Cardiac fibroblast (primary cell): ENCODE measurements at regions not wholly inside any gene's neighbourhood (a gene's known extent, or its start where the extent isn't known, plus 50 kb on each side); places are given as distances from the start of the nearest gene placed in this dataset.

ENCODE experiments used
- DNase-seq, 2 donors: peaks; one replicate each; pipeline versions ENCODE4 v3.0.0 to v3.0.0-alpha.2; 2010; ENCODE audit warnings: low read depth in 2 of 2
- H3K4me3 ChIP-seq, 2 donors: replicated peaks in 1 of 2; 1 replicate in 1 of 2; 2 replicates in 1 of 2; pipeline ENCODE4 v1.5.1; 2011; ENCODE audit warnings: low read depth in 2 of 2, low read length in 2 of 2, mild to moderate bottlenecking in 2 of 2, moderate library complexity in 1 of 2
- TF ChIP-seq, protein P1 (sequence below): IDR thresholded peaks from one replicate; pipeline ENCODE4 v1.5.1; 2011; ENCODE audit warnings: low read depth, mild to moderate bottlenecking, low read length, inconsistent platforms

DNA sequence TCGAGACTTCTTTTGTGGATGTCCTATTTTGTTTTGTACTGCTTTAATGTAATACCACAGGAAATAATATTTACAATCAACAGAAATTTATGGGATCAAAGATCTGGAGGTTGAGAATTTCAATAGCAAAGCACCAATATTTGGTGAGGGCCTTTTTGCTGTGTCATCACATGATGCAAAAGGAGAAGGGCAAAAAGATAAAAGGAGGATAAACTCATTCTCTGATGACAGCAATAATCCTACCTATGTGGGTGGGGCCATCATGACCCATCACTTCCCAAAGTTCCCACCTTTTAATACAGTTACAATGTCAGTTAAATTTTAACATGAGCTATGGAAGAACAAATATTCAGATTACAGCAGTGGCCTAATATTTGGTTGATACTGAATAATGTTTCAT lies 832.9 kb downstream of the OTOL1 start:
- no peak for DNase-seq
- TF ChIP-seq, protein P1, sequence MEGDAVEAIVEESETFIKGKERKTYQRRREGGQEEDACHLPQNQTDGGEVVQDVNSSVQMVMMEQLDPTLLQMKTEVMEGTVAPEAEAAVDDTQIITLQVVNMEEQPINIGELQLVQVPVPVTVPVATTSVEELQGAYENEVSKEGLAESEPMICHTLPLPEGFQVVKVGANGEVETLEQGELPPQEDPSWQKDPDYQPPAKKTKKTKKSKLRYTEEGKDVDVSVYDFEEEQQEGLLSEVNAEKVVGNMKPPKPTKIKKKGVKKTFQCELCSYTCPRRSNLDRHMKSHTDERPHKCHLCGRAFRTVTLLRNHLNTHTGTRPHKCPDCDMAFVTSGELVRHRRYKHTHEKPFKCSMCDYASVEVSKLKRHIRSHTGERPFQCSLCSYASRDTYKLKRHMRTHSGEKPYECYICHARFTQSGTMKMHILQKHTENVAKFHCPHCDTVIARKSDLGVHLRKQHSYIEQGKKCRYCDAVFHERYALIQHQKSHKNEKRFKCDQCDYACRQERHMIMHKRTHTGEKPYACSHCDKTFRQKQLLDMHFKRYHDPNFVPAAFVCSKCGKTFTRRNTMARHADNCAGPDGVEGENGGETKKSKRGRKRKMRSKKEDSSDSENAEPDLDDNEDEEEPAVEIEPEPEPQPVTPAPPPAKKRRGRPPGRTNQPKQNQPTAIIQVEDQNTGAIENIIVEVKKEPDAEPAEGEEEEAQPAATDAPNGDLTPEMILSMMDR, result no peak
- no peak overlapping the region for H3K4me3 ChIP-seq

DNA sequence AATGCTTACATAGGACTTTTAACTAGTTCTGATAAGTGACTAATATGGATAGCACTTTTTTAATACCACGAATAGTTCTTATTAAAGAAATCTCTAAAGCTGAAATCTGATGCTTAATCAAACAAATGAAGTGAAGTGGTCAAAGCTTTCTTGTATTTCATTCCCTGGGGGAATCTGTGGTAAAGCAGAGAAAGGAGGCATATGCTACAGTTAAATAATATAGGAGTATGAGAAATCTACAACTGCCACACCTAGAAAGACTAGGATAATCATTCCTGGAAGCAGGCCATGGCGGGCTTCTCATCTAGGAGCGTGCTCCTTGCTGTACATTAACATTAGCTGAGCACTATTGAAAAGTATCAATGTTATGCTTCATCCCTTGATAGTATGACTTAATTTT lies 835.7 kb downstream of the OTOL1 start:
- DNase-seq, result peak in 1 of 2 donors; percentile 4
- TF ChIP-seq, protein P1, result no peak
- no peak overlapping the region for H3K4me3 ChIP-seq

DNA sequence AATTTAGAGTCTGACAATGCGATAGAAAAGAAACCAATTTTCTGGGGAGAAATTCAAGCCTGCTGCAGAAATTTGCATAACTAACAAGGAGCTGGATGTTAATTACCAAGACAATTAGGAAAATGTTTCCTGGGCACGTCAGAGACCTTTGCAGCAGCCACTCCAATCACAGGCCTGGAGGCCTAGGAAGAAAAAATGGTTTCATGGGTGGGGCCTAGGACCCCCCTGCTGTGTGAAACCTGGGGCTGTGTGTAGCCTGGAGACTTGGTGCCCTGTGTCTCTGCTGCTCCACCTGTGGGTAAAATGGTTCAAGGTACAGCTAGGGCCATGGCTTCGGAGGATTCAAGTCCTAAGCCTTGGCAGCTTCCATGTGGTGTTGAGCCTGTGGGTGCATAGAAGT lies 837.9 kb downstream of the OTOL1 start:
- H3K4me3 ChIP-seq, result no peak overlapping the region
- TF ChIP-seq, protein P1, result no peak
- no peak for DNase-seq

DNA sequence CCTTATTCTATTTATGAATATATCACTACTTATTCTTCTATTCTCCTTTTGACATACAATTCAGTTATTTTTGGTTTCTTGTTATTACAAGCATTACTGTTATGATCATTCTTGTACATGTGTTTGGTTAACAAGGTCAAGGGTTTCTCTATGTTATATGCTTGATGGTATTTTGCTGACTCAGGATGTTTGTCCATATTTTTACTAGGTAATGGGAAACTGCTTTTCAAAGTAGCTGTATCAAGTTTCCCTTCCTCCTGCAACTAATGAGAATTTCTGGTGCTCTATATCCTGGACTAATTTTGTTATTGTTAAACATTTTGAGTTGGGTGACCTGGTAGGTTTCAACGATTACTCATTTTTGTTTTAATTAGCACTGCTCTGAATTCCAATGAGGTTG lies 841.0 kb downstream of the OTOL1 start:
- DNase-seq, result peak in 1 of 2 donors; percentile 12
- TF ChIP-seq, protein P1, result no peak
- no peak overlapping the region for H3K4me3 ChIP-seq

DNA sequence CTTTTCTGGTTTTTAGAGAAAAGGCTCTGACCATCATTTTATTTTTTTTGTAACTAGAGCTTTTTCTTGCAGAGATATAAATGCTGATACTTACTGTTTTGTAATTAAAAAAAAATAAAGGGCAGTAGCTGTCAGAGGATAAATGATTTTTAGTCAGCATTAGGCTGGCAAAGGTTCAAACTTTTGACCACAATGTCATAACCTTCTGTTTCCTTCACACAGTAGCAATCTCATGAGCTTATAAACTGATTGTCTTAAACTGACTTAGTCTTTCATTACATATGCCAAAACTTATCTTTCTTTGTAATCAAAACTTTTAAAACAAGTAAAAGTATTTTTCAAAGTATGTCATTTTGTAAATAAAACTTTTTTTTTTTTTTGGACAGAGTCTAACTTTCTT lies 841.9 kb downstream of the OTOL1 start:
- DNase-seq, result peak; percentile 24 to 25
- TF ChIP-seq, protein P1, result no peak

DNA sequence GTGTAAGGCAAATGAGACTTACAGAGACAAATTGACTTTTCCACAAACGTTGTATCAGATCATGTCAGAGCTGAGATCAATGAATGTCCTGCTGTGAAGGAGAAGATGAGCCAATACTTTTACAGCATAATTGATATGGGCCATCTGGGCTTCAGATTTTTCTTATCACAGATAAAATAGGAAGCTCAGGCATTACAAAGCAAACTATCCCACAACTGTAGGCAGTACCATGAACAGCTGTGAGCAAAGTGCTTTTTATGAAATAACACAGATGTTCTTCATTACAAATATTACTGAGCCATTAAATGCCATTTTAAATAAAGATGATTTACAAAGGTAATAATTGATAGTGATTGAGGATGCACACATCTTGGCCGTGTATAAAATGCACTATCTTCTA lies 852.3 kb downstream of the OTOL1 start:
- no peak overlapping the region for H3K4me3 ChIP-seq
- TF ChIP-seq, protein P1, result no peak
- DNase-seq, result no peak

More for the DNA sequence above, 841.9 kb downstream of the OTOL1 start:
- no peak overlapping the region for H3K4me3 ChIP-seq

DNA sequence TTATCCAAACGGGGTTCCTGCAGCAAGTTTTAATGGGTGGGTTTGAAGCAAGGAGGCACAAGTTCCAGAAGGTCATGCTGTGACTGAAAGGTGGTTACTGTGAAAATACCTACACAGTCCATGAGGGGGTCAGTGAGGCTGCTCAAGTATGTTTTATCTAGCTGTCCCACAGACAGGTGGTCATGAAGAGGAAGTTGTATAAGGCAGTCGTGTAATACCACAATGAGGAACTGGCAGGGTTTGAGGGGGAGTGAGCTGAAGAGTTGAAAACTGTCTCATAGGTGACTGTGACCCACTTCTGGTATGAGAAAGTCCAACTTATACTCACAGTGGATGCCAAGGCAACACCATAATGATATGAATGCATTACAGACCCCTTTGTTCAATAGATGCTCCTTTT lies 856.8 kb downstream of the OTOL1 start:
- no peak overlapping the region for H3K4me3 ChIP-seq
- TF ChIP-seq, protein P1, result no peak
- no peak for DNase-seq
